GM12891 (cell line): ENCODE measurements at regions not wholly inside any gene's neighbourhood (a gene's known extent, or its start where the extent isn't known, plus 50 kb on each side); places are given as distances from the start of the nearest gene placed in this dataset.

Experiments used
- POLR2A ChIP-seq: IDR thresholded peaks from 2 replicates; pipeline ENCODE4 v1.6.1; 2011; ENCODE audit warnings: low read depth, low read length, control low read depth
- TAF1 ChIP-seq: IDR thresholded peaks from 2 replicates; pipeline ENCODE4 v1.6.1; 2011; ENCODE audit warnings: low read depth, low read length, control low read depth

DNA sequence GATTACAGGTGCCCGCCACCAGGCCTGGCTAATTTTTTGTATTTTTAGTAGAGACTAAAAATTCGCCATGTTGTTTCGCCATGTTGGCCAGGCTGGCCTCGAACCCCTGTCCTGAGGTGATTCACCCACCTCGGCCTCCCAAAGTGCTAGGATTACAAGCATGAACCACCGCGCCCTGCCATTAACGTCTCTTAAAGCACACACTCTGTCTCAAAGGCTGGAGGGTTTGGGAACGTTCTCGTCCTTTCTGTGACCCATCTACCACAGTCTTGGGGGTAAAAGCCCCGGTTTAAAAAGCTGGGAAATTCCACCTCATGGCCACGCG, 57.8 kb upstream of the ARID1B start:
- TF ChIP-seq POLR2A (no peak), TAF1 (no peak)
